HUDEP-2 (cell line): ENCODE measurements at regions not wholly inside any gene's neighbourhood (a gene's known extent, or its start where the extent isn't known, plus 50 kb on each side); places are given as distances from the start of the nearest gene placed in this dataset.
"Not testable (repeated sequence)": the region's sequence is repeated elsewhere in the genome, so short reads cannot be mapped to it uniquely, and the experiment has no call there.

Experiments used
- DNase-seq, 76 experiments: peaks; one replicate each; lab custom pipeline; 2025; ENCODE audit not compliant: unreplicated experiment in 76 of 76; lab: John Stamatoyannopoulos, UW

- DNase-seq: peak in 21 of 76 experiments; percentile 27 to 77 (median 52)
These were observed 85.4 kb downstream of the HFE start for GRCh38 chr6:26172608-26172968.

- DNase-seq: peak in 17 of 76 experiments; percentile 24 to 62 (median 42)
These were observed 86.6 kb downstream of the HFE start for GRCh38 chr6:26173836-26174145.

GRCh38 chr6:26175033-26175427, 87.8 kb downstream of the HFE start:
- DNase-seq: no peak

DNA sequence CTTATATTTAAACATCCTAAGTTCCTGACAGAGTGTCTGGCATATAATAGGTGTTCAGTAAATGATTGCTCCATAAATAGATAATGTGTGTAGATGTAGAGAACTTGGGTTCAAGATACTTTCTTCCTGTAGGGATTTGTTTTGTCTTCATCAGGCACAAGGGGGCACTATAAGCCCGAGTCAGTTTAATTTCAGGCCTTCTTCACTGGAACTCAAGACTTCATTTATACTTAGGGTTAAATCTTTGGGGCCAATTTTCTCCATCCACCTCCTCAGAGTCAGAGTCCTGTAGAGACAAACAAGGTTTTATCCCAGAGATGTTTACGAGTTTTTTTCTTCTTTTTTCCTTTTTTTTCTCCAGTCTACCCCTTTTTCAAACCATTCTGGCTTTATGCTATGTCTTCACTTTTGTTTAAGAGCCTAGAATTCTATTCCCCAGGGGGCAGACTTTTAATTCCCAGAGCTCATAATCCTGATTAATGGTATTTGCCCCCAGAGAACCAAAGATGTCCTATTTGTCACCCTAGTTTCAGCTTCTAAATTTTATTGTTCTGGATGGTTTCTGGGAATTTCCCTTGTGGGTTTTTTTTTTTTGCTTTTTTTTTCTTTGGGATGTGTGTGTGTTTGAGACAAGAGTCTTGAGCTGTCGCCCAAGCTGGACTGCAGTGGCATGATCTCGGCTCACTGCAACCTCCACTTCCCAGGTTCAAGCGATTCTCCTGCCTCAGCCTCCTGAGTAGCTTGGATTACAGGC, 88.4 kb downstream of the HFE start:
- DNase-seq: peak in 49 of 76 experiments; percentile 24 to 87 (median 70)

DNA sequence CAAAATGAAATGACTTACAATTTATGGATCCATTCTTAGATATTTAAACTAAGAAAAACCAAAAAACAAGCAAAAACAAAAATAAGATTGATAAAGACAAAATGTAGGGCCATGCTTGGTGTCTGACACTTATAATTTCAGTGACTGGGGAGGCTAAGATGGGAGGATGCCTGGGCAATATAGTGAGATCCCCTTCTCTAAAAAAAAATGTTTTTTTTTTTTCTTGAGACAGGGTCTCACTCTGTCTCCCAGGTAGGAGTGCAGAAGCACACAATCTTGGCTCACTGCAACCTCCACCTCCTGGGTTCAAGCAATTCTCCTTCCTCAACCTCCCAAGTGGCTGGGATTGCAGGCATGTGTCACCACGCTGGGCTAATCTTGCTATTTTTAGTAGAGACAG, 92.4 kb downstream of the HFE start:
- no peak for DNase-seq

- DNase-seq: no peak
These were observed 93.1 kb downstream of the HFE start for GRCh38 chr6:26180346-26180745.

DNA sequence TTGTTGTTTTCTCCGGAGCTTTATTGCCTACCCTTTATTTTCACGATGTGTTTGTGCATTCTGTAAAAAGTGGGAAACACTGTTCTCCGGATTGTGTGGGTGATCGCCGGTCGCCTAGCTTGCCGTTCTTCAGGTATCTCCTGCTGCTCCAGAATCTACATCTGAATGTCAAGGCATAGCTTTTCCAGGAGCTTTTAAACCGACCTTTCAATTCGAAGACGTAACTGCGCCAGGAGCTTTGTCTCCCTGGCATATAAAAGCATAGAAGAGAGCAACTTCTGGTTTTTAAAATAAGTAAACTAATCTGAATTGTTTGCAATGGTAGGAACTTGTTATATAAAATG, 96.0 kb downstream of the HFE start:
- no peak for DNase-seq

- peak in 60 of 76 experiments; percentile 56 to 96 (median 78) for DNase-seq
These were observed 96.5 kb downstream of the HFE start for GRCh38 chr6:26183581-26184366.

DNA sequence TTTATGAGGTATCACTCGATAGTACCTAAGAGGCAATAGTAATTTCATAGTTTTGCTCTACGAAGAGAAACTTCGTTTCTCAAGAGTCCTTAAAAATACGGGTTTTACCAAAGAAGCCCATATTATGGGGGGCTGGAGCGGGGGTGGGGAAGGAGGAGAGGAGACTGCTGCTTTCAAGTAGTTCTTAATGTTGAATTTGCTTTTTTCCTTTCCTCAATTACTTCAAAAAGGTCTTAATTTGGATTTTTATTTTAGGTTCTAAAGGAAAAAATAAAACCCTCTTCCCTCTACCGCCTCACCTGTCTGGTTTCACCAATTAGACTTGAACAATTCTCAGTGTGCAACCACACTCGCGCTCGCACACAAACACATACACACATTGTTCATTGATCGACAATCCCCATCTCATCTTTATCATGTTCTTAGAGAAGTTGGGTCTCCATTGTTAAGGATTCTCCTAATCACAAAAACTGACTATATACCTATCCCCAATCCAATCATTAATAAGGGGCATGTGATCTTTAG, 97.2 kb downstream of the HFE start:
- peak in 4 of 76 experiments; percentile 30 to 62 (median 43) for DNase-seq

- no peak for DNase-seq
These were observed 97.8 kb downstream of the HFE start for GRCh38 chr6:26185004-26185403.

GRCh38 chr6:26185802-26186201, 98.6 kb downstream of the HFE start:
- no peak for DNase-seq

DNA sequence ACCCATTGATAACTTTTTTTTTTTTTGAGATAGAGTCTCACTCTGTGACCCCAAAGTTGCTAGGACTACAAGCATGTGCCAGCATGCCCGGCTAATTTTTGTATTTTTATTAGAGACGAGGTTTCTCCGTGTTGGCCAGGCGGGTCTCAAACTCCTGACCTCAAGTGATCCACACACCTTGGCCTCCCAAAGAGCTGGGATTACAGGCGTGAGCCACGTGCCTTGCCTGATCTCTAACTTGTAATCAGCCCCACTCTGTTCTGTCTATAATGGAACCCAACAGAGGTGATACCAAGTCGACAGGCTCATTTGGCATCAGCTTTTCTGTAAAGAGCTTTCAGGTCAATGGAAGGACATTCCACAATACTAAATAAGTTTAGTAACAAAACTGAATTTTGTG, 99.4 kb downstream of the HFE start:
- DNase-seq: no peak

GRCh38 chr6:26187292-26187691, 100.1 kb downstream of the HFE start:
- DNase-seq: no peak

GRCh38 chr6:26187981-26188635, 100.9 kb downstream of the HFE start:
- DNase-seq: peak in 63 of 76 experiments; percentile 67 to 96 (median 87)

GRCh38 chr6:26191512-26191911, 104.3 kb downstream of the HFE start:
- not testable (repeated sequence) for DNase-seq

- peak in 1 of 76 experiments; percentile 29 for DNase-seq
These were observed 106.5 kb downstream of the HFE start for GRCh38 chr6:26193467-26194328.

GRCh38 chr6:26194329-26194701, 107.1 kb downstream of the HFE start:
- DNase-seq: no peak

DNA sequence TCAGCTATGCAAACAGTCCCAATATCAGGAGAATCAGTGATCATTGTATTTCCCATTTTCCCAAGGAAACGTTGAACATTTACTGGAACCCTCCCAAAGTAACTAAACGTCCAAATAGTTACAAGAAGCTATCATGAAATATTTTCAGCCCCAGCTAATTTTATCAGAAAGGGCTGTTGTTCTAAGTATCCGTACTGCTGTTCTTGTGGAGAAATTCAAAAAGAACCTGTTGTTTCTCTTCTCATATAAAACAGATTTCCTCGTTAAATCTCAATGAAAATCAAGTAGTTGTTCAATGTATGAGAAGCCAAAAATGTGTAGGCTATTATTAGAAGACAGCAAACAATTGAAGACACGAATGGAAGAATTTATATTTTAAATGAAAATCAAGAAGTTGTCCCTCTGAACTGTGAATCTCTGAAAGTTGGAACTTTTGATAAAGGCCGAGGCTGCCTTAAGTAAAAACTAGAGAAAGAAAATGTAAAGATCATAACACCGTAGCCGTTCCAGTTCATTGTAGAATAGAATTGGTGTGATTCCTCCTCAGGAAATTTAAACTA, 107.7 kb downstream of the HFE start:
- DNase-seq: no peak

- DNase-seq: peak in 64 of 76 experiments; percentile 61 to 94 (median 85)
These were observed 108.2 kb downstream of the HFE start for GRCh38 chr6:26195376-26195923.
